ENCODE measurements at regions not wholly inside any gene's neighbourhood (a gene's known extent, or its start where the extent isn't known, plus 50 kb on each side); places are given as distances from the start of the nearest gene placed in this dataset.

DNA sequence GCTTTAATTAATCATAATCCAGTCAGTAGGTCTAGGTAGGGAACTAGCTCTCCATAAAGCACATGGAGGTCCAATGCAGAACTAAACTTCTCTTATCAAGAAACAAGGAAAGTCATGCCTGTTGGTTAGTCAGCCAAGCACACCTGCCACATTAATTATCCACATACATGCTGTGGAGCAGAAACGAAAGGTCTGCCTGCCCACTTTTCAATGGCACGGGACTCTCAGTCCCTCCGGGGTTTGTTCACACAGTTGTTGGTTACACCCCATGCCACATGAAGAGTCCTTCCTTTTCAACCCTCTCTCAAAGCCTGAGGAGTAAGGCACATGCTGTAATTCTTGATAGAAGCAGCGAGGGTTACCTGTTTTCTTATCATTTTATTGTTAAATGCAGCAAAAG, 1096.4 kb upstream of the MAP3K7 start:
- no peak for TF ChIP-seq CTCF (IDR thresholded peaks at IDR 0.05)
- no peak for TF ChIP-seq POLR2A (IDR thresholded peaks at IDR 0.05)

All from thyroid gland (tissue), 4 donors.